ENCODE measurements at regions not wholly inside any gene's neighbourhood (a gene's known extent, or its start where the extent isn't known, plus 50 kb on each side); places are given as distances from the start of the nearest gene placed in this dataset.

- no peaks in the 10 kb centered on the region for H3K27me3 Mint-ChIP-seq (ENCODE audit: low read depth)
- no peak overlapping the region for H3K4me3 Mint-ChIP-seq
- DNase-seq (ENCODE audit: low read depth, low spot score): no peak
- H3K4me1 Mint-ChIP-seq: no peaks in the 10 kb centered on the region
- peaks cover 31% of the 10 kb centered on the region for H3K36me3 Mint-ChIP-seq (ENCODE audit: low read depth)
- H3K9me3 Mint-ChIP-seq: no peaks in the 10 kb centered on the region
- no peak for TF ChIP-seq CTCF (conservative IDR thresholded peaks at IDR 0.05)
- H3K27ac Mint-ChIP-seq (ENCODE audit: unreplicated experiment): no peak overlapping the region
Observed at GRCh38 chrX:131747173-131747572, 203.3 kb downstream of the OR13H1 start.

GRCh38 chrX:131752493-131753198 lies 208.8 kb downstream of the OR13H1 start:
- H3K4me3 Mint-ChIP-seq: no peak overlapping the region
- H3K27me3 Mint-ChIP-seq (ENCODE audit: low read depth): no peaks in the 10 kb centered on the region
- peaks cover 3% of the 10 kb centered on the region for H3K9me3 Mint-ChIP-seq
- DNase-seq (ENCODE audit: low read depth, low spot score): no peak
- TF ChIP-seq CTCF (conservative IDR thresholded peaks at IDR 0.05): no peak
- H3K36me3 Mint-ChIP-seq (ENCODE audit: low read depth): peaks cover 19% of the 10 kb centered on the region
- H3K4me1 Mint-ChIP-seq: no peaks in the 10 kb centered on the region
- H3K27ac Mint-ChIP-seq (ENCODE audit: unreplicated experiment): no peak overlapping the region

- Mint-ChIP-seq H3K4me3 (no peak overlapping the region), H3K27ac (ENCODE audit: unreplicated experiment) (no peak overlapping the region), H3K36me3 (ENCODE audit: low read depth) (peaks cover 28% of the 10 kb centered on the region), H3K27me3 (ENCODE audit: low read depth) (no peaks in the 10 kb centered on the region), H3K9me3 (peaks cover 2% of the 10 kb centered on the region), H3K4me1 (no peaks in the 10 kb centered on the region)
- DNase-seq (ENCODE audit: low read depth, low spot score): no peak
- TF ChIP-seq CTCF (conservative IDR thresholded peaks at IDR 0.05): no peak
Observed at GRCh38 chrX:131762802-131763234, 218.9 kb downstream of the OR13H1 start.

- Mint-ChIP-seq H3K4me3 (no peak overlapping the region), H3K27me3 (ENCODE audit: low read depth) (no peaks in the 10 kb centered on the region), H3K27ac (ENCODE audit: unreplicated experiment) (no peak overlapping the region), H3K9me3 (peaks cover 2% of the 10 kb centered on the region), H3K36me3 (ENCODE audit: low read depth) (peaks cover 30% of the 10 kb centered on the region), H3K4me1 (no peaks in the 10 kb centered on the region)
- no peak for DNase-seq (ENCODE audit: low read depth, low spot score)
- no peak for TF ChIP-seq CTCF (conservative IDR thresholded peaks at IDR 0.05)
Observed at GRCh38 chrX:131763674-131764073, 219.8 kb downstream of the OR13H1 start.

GRCh38 chrX:131764216-131764615 lies 220.3 kb downstream of the OR13H1 start:
- TF ChIP-seq CTCF (conservative IDR thresholded peaks at IDR 0.05): no peak
- Mint-ChIP-seq H3K36me3 (ENCODE audit: low read depth) (peaks cover 30% of the 10 kb centered on the region), H3K4me3 (no peak overlapping the region), H3K27ac (ENCODE audit: unreplicated experiment) (no peak overlapping the region), H3K9me3 (peaks cover 2% of the 10 kb centered on the region), H3K27me3 (ENCODE audit: low read depth) (no peaks in the 10 kb centered on the region), H3K4me1 (no peaks in the 10 kb centered on the region)
- DNase-seq (ENCODE audit: low read depth, low spot score): no peak

Measured in neural crest cell (in vitro differentiated cells).